ENCODE measurements at regions not wholly inside any gene's neighbourhood (a gene's known extent, or its start where the extent isn't known, plus 50 kb on each side); places are given as distances from the start of the nearest gene placed in this dataset.

- H3K4me3 ChIP-seq: no peak overlapping the region
- BruUV-seq (replicated peaks): no TSS peak
- H3K79me2 ChIP-seq (ENCODE audit: control insufficient read depth, insufficient read depth, low read length): no peaks in the 10 kb centered on the region
- ChIA-PET SMC1A (ENCODE audit: uncharacterized antibody, unreplicated experiment) (no interaction called here), CTCF (no interaction called here), RAD21 (ENCODE audit: unreplicated experiment) (no interaction called here), POLR2A (no interaction called here)
- in situ Hi-C loops (cut with MboI): no loop called here
- H3K9me3 ChIP-seq (replicated peaks; ENCODE audit: control insufficient read depth, insufficient read depth, low read length): no peaks in the 10 kb centered on the region
- H3K4me2 ChIP-seq (ENCODE audit: control insufficient read depth, insufficient read depth): no peak overlapping the region
- DNase-seq (ENCODE audit: low read depth, low spot score) (no peak), FAIRE-seq (no peak), ATAC-seq (no peak)
- no peaks in the 10 kb centered on the region for H4K20me1 ChIP-seq (ENCODE audit: control insufficient read depth, insufficient read depth)
- H2AFZ ChIP-seq (ENCODE audit: control insufficient read depth, low read depth, low read length): no peak overlapping the region
- H3K27ac ChIP-seq (ENCODE audit: control insufficient read depth, insufficient read depth): no peak overlapping the region
- H3K4me1 ChIP-seq (ENCODE audit: control insufficient read depth, insufficient read depth, low read length): no peaks in the 10 kb centered on the region
- H3K36me3 ChIP-seq (ENCODE audit: control insufficient read depth in 2 of 2, insufficient read depth in 2 of 2, low read length in 1 of 2): no peaks in the 10 kb centered on the region
- no peak overlapping the region for H3K9ac ChIP-seq (ENCODE audit: control insufficient read depth, insufficient read depth, low read length)
- TF ChIP-seq ZNF592 (IDR thresholded peaks at IDR 0.05): no peak
- no peak for TF ChIP-seq ZNF274 (IDR thresholded peaks at IDR 0.05; ENCODE audit: insufficient read depth, insufficient read length)
- no peak for TF ChIP-seq BMI1 (IDR thresholded peaks at IDR 0.05; ENCODE audit: borderline replicate concordance)
- TF ChIP-seq LARP7 (IDR thresholded peaks at IDR 0.05): no peak
- no peak for TF ChIP-seq ZNF384 (IDR thresholded peaks at IDR 0.05; ENCODE audit: borderline replicate concordance, low read depth, low read length)
- no peak for TF ChIP-seq ETV6 (conservative IDR thresholded peaks at IDR 0.05 in 1 of 2, IDR thresholded peaks at IDR 0.05 in 1 of 2; ENCODE audit: borderline replicate concordance in 1 of 2, low read depth in 1 of 2)
- WGBS (ENCODE audit: insufficient coverage, insufficient replicate concordance, low lambda C conversion rate, missing lambda C conversion rate): 70% methylated on average over 7 of the region's 7 CpGs
- H3K27me3 ChIP-seq (replicated peaks in 1 of 2; ENCODE audit: control insufficient read depth in 2 of 2, insufficient read depth in 2 of 2, low read length in 1 of 2): no peaks in the 10 kb centered on the region
- intact Hi-C loops (cut with micrococcal nuclease; ENCODE audit: unreplicated experiment): no loop called here
Observed at GRCh38 chr6:18676548-18676947, 289.4 kb downstream of the RNF144B start.

Data from GM12878 (cell line).